NB4 (cell line): ENCODE measurements at regions not wholly inside any gene's neighbourhood (a gene's known extent, or its start where the extent isn't known, plus 50 kb on each side); places are given as distances from the start of the nearest gene placed in this dataset.

Experiments
- CTCF ChIP-seq: IDR thresholded peaks from one replicate; pipeline ENCODE4 v1.5.1; 2012; ENCODE audit warnings: low read depth, low read length
- MYC ChIP-seq: IDR thresholded peaks from 2 replicates; pipeline ENCODE4 v1.6.1; 2011; ENCODE audit warnings: low read depth, low read length
- POLR2A ChIP-seq: IDR thresholded peaks from 2 replicates; pipeline ENCODE4 v1.6.1; 2011; ENCODE audit warnings: mild to moderate bottlenecking; ENCODE audit not compliant: insufficient read length; ENCODE audit errors: extremely low read depth

GRCh38 chr3:168828943-168829342 is 733.2 kb upstream of the GOLIM4 start:
- TF ChIP-seq POLR2A, result no peak
- TF ChIP-seq CTCF, result no peak
- TF ChIP-seq MYC, result no peak
